ENCODE measurements at regions not wholly inside any gene's neighbourhood (a gene's known extent, or its start where the extent isn't known, plus 50 kb on each side); places are given as distances from the start of the nearest gene placed in this dataset.

- TF ChIP-seq CTCF (IDR thresholded peaks at IDR 0.05): no peak
- TF ChIP-seq POLR2A (IDR thresholded peaks at IDR 0.05): no peak
- TF ChIP-seq EP300 (IDR thresholded peaks at IDR 0.05): no peak
Observed at GRCh38 chr16:80084163-80084562, 456.6 kb upstream of the DYNLRB2 start.
